ENCODE measurements at regions not wholly inside any gene's neighbourhood (a gene's known extent, or its start where the extent isn't known, plus 50 kb on each side); places are given as distances from the start of the nearest gene placed in this dataset.

DNA sequence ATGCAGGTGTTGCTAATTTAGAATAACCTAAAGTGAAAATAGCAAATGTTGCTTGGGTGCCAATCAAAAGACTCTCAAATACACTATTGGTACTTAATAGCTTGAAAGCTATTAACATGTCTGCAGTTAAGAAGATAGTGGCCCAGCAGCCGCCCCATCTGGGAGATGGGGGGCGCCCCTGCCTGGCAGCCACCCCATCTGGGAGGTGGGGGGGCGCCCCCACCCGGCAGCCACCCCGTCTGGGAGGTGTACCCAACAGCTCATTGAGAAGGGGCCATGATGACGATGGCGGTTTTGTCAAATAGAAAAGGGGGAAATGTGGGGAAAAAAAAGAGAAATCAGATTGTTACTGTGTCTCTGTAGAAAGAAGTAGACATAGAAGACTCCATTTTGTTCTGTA is 923.1 kb upstream of the MDGA2 start:
- TF ChIP-seq EZH2 (IDR thresholded peaks at IDR 0.05; ENCODE audit: borderline replicate concordance, insufficient read depth, low read depth, low read length, poor library complexity, severe bottlenecking) = no peak
- no peak for TF ChIP-seq CTCF (IDR thresholded peaks at IDR 0.05)
